Naive thymus-derived CD4-positive, alpha-beta T cell (primary cell): ENCODE measurements at regions not wholly inside any gene's neighbourhood (a gene's known extent, or its start where the extent isn't known, plus 50 kb on each side); places are given as distances from the start of the nearest gene placed in this dataset.

ENCODE experiments used
- ATAC-seq: fragments of 150-1000 bp; cut with Tn5 transposase; 2 replicates; pipeline ENCODE4 v1.10.0; 2021; ENCODE audit warnings: mild to moderate bottlenecking, moderate library complexity
- CTCF ChIA-PET: fragments of 350-600 bp; sonication (Branson Sonifier 250); formaldehyde crosslinking; loops from one replicate; lab custom pipeline; 2021; ENCODE audit warnings: antibody characterized with exemption; lab: Charles Lee
- POLR2A ChIA-PET: fragments of 350-600 bp; sonication (Branson Sonifier 250); formaldehyde crosslinking; loops from one replicate; lab custom pipeline; 2021; ENCODE audit warnings: antibody characterized with exemption, inconsistent platforms; lab: Charles Lee
- DNase-seq, 9 donors: peaks; one replicate each; pipeline versions ENCODE4 v3.0.0 to v3.0.0-alpha.2; 2020 to 2022; ENCODE audit warnings: mixed read lengths in 1 of 9
- H3K27ac ChIP-seq: one replicate; pipeline ENCODE4 v1.7.0; 2013; ENCODE audit warnings: mild to moderate bottlenecking, low read depth, low read length, moderate library complexity
- H3K27me3 ChIP-seq, 2 donors: one replicate each; pipeline ENCODE4 v1.7.0; 2013; ENCODE audit warnings: low read length in 2 of 2, mild to moderate bottlenecking in 2 of 2, moderate library complexity in 2 of 2; ENCODE audit not compliant: control insufficient read depth in 2 of 2, insufficient read depth in 2 of 2
- H3K36me3 ChIP-seq, 3 experiments: 1 replicate in 2 of 3; 2 replicates in 1 of 3; pipeline ENCODE4 v1.7.0; 2013; ENCODE audit warnings: low read length in 3 of 3, mild to moderate bottlenecking in 3 of 3, moderate library complexity in 1 of 3; ENCODE audit not compliant: insufficient read depth in 3 of 3, control insufficient read depth in 2 of 3
- H3K4me1 ChIP-seq, 2 donors: one replicate each; pipeline ENCODE4 v1.7.0; 2013; ENCODE audit warnings: low read length in 2 of 2, mild to moderate bottlenecking in 2 of 2, moderate library complexity in 1 of 2; ENCODE audit not compliant: control insufficient read depth in 2 of 2, insufficient read depth in 2 of 2
- H3K4me3 ChIP-seq: 2 replicates; pipeline ENCODE4 v1.7.0; 2013; ENCODE audit warnings: mild to moderate bottlenecking, low read length
- H3K9me3 ChIP-seq, 3 experiments: 1 replicate in 2 of 3; 2 replicates in 1 of 3; pipeline ENCODE4 v1.7.0; 2013; ENCODE audit warnings: low read length in 3 of 3; ENCODE audit not compliant: control insufficient read depth in 2 of 3
- H3K27ac Mint-ChIP-seq, 9 donors: one replicate each; pipeline ENCODE4 v1.8.0; 2020 to 2022; ENCODE audit warnings: mixed read lengths in 9 of 9, mild to moderate bottlenecking in 8 of 9, moderate library complexity in 5 of 9, inconsistent platforms in 2 of 9
- H3K27me3 Mint-ChIP-seq, 5 donors: one replicate each; pipeline ENCODE4 v1.8.0; 2021 to 2022; ENCODE audit warnings: mixed read lengths in 5 of 5, mild to moderate bottlenecking in 1 of 5
- H3K36me3 Mint-ChIP-seq, 5 donors: one replicate each; pipeline ENCODE4 v1.8.0; 2020 to 2022; ENCODE audit warnings: mixed read lengths in 5 of 5, mild to moderate bottlenecking in 3 of 5, inconsistent platforms in 1 of 5
- H3K4me1 Mint-ChIP-seq, 7 donors: one replicate each; pipeline ENCODE4 v1.8.0; 2020 to 2022; ENCODE audit warnings: mixed read lengths in 7 of 7, mild to moderate bottlenecking in 3 of 7, inconsistent platforms in 1 of 7
- H3K4me3 Mint-ChIP-seq, 10 donors: one replicate each; pipeline ENCODE4 v1.8.0; 2020 to 2022; ENCODE audit warnings: mild to moderate bottlenecking in 10 of 10, mixed read lengths in 10 of 10, moderate library complexity in 6 of 10, inconsistent platforms in 2 of 10
- H3K9me3 Mint-ChIP-seq, 11 donors: one replicate each; pipeline ENCODE4 v1.8.0; 2020 to 2022; ENCODE audit warnings: mixed read lengths in 11 of 11, mild to moderate bottlenecking in 4 of 11, inconsistent platforms in 1 of 11, moderate library complexity in 1 of 11
- intact Hi-C, 2 donors: fragments of 100-400 bp; cut with micrococcal nuclease; formaldehyde crosslinking; loops; one replicate each; pipeline ENCODE4 v1.15.1; 2023

DNA sequence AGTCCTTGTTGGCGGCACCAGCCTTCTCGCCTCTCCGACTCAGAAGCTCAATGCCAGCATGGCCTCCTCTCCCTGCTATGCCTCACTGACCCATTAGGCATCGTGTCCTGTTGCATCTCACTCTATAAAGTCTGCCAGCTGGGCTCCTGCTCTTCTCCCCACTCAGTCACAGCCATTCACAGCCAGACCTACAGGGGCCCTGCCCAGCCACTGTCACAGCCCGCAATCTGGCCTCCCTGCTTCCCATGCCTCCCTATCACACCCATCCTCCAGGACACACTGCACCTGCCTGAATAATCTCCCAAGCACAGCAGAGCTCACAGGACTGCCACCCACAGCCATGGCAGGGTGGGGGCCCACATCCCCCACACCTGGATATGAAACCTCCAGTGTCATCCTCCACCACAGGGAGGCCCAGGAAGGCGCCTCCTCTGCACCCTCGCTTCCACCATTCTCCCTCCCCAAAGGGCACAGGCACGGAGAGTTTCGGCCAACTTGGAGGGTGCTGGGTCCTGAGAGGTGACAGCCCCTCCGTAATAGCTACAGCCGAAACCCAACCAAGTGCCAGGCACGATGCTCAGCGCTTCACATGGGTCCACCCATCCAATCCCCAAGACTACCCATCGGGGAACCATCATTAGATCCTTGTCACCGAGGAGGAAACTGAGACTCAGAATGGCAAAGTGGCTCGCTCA lies 370.3 kb downstream of the BCL11B start:
- Histone ChIP-seq H3K27ac (no peak overlapping the region), H3K27me3 (no peaks in the 10 kb centered on the region), H3K9me3 (no peaks in the 10 kb centered on the region), H3K4me1 (peaks cover 0 to 3% of the 10 kb centered on the region in 2 donors), H3K4me3 (no peak overlapping the region), H3K36me3 (no peaks in the 10 kb centered on the region)
- POLR2A ChIA-PET: no interaction called here
- Mint-ChIP-seq H3K4me3 (no peak overlapping the region), H3K27ac (peak overlapping the region in 4 of 9 donors; percentile 35 to 78 (median 57)), H3K4me1 (peaks cover 0 to 10% (median 4%) of the 10 kb centered on the region in 7 donors), H3K27me3 (peaks cover 0 to 3% (median 0%) of the 10 kb centered on the region in 5 donors), H3K36me3 (no peaks in the 10 kb centered on the region), H3K9me3 (peaks cover 0 to 2% (median 0%) of the 10 kb centered on the region in 11 donors)
- intact Hi-C loops: no loop called here
- CTCF ChIA-PET: no interaction called here
- ATAC-seq (no peak), DNase-seq (no peak)

DNA sequence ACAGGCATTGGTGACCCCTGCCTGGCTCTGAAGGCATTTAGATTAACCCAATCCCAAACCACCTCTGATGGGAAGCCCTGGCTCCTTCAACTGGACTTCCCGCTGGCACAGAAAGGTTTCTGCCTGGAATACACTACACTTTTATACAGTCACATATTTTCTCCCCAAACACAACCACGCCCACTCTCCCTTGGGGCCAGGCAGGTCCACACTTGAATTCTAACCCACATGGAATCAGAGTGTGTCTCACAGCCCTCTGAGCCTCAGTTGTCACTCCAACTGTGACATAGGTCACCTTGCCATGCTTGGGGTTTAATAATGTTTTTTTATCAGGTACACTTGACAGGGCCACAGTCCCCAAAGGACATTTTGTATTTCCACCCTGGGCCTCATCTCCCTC lies 368.6 kb downstream of the BCL11B start:
- ChIA-PET POLR2A (no interaction called here), CTCF (no interaction called here)
- Mint-ChIP-seq H3K4me3 (no peak overlapping the region), H3K4me1 (peaks cover 0 to 15% (median 9%) of the 10 kb centered on the region in 7 donors), H3K9me3 (no peaks in the 10 kb centered on the region), H3K27ac (no peak overlapping the region), H3K36me3 (no peaks in the 10 kb centered on the region), H3K27me3 (peaks cover 0 to 7% (median 0%) of the 10 kb centered on the region in 5 donors)
- no peak for ATAC-seq
- no peaks in the 10 kb centered on the region for H3K9me3 ChIP-seq
- H3K4me3 ChIP-seq: no peak overlapping the region
- intact Hi-C loops: no loop called here
- no peak overlapping the region for H3K27ac ChIP-seq
- H3K36me3 ChIP-seq: no peaks in the 10 kb centered on the region
- DNase-seq: no peak
- no peaks in the 10 kb centered on the region for H3K27me3 ChIP-seq
- H3K4me1 ChIP-seq: peaks cover 0 to 4% of the 10 kb centered on the region in 2 donors

DNA sequence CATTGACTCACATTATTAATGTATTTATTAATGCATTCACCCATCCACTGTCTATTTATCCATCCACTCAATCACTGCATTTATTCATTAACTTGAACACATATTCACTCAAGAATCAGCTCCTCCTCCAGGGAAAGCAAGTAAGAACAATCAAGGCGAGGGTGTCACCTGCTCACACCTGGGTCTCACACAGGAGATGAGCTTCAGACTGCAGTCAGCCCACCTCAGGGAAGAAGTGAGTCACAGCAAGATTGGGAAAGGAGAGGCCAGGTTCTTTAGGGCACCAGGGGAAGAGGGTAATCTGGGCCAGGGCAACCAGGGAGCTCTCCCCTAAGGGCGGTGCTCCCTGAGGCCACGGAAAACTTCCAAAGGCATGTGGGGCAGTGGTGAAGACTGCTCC lies 367.3 kb downstream of the BCL11B start:
- H3K27ac ChIP-seq: no peak overlapping the region
- no peaks in the 10 kb centered on the region for H3K36me3 ChIP-seq
- no peaks in the 10 kb centered on the region for H3K9me3 ChIP-seq
- Mint-ChIP-seq H3K36me3 (no peaks in the 10 kb centered on the region), H3K4me1 (peaks cover 0 to 16% (median 9%) of the 10 kb centered on the region in 7 donors), H3K27me3 (peaks cover 0 to 7% (median 0%) of the 10 kb centered on the region in 5 donors), H3K27ac (no peak overlapping the region), H3K4me3 (no peak overlapping the region), H3K9me3 (no peaks in the 10 kb centered on the region)
- ATAC-seq: no peak
- ChIA-PET CTCF (no interaction called here), POLR2A (no interaction called here)
- H3K4me3 ChIP-seq: no peak overlapping the region
- H3K27me3 ChIP-seq: no peaks in the 10 kb centered on the region
- no peak for DNase-seq
- intact Hi-C loops: no loop called here
- peaks cover 0 to 4% of the 10 kb centered on the region in 2 donors for H3K4me1 ChIP-seq

GRCh38 chr14:98906123-98906995 lies 365.6 kb downstream of the BCL11B start:
- H3K27me3 Mint-ChIP-seq: peaks cover 0 to 7% (median 0%) of the 10 kb centered on the region in 5 donors
- peaks cover 2 to 22% (median 13%) of the 10 kb centered on the region in 7 donors for H3K4me1 Mint-ChIP-seq
- ChIA-PET POLR2A (interaction anchor here (0.6 kb wide), 2 partner anchors 24 to 1149 kb away, joined by 3 read pairs; no protein-coding TSS in a partner anchor), CTCF (no interaction called here)
- Histone ChIP-seq H3K9me3 (no peaks in the 10 kb centered on the region), H3K4me3 (no peak overlapping the region), H3K27me3 (no peaks in the 10 kb centered on the region), H3K27ac (no peak overlapping the region), H3K36me3 (no peaks in the 10 kb centered on the region), H3K4me1 (peaks cover 0 to 4% of the 10 kb centered on the region in 2 donors)
- intact Hi-C loops: no loop called here
- peak overlapping the region in 1 of 9 donors; percentile 62 for H3K27ac Mint-ChIP-seq
- peak overlapping the region in 1 of 10 donors; percentile 27 for H3K4me3 Mint-ChIP-seq
- DNase-seq: no peak
- ATAC-seq: no peak
- H3K36me3 Mint-ChIP-seq: no peaks in the 10 kb centered on the region
- H3K9me3 Mint-ChIP-seq: no peaks in the 10 kb centered on the region

GRCh38 chr14:98907271-98907670 lies 364.7 kb downstream of the BCL11B start:
- Histone ChIP-seq H3K4me3 (no peak overlapping the region), H3K27ac (no peak overlapping the region), H3K9me3 (no peaks in the 10 kb centered on the region), H3K4me1 (peaks cover 2 to 6% of the 10 kb centered on the region in 2 donors), H3K36me3 (no peaks in the 10 kb centered on the region), H3K27me3 (no peaks in the 10 kb centered on the region)
- peaks cover 8 to 31% (median 22%) of the 10 kb centered on the region in 7 donors for H3K4me1 Mint-ChIP-seq
- intact Hi-C loops: no loop called here
- peaks cover 0 to 5% (median 0%) of the 10 kb centered on the region in 5 donors for H3K27me3 Mint-ChIP-seq
- H3K4me3 Mint-ChIP-seq: peak overlapping the region in 2 of 10 donors; percentile 27 to 29
- no peak for ATAC-seq
- no peaks in the 10 kb centered on the region for H3K36me3 Mint-ChIP-seq
- CTCF ChIA-PET: no interaction called here
- DNase-seq: no peak
- H3K9me3 Mint-ChIP-seq: peaks cover 0 to 2% (median 0%) of the 10 kb centered on the region in 11 donors
- H3K27ac Mint-ChIP-seq: no peak overlapping the region
- POLR2A ChIA-PET: interaction anchor here (0.6 kb wide), 2 partner anchors 23 to 1149 kb away, joined by 3 read pairs; no protein-coding TSS in a partner anchor

- Mint-ChIP-seq H3K36me3 (no peaks in the 10 kb centered on the region), H3K4me1 (peaks cover 16 to 39% (median 30%) of the 10 kb centered on the region in 7 donors), H3K27me3 (peaks cover 0 to 5% (median 0%) of the 10 kb centered on the region in 5 donors), H3K27ac (no peak overlapping the region), H3K4me3 (no peak overlapping the region), H3K9me3 (peaks cover 0 to 2% (median 0%) of the 10 kb centered on the region in 11 donors)
- no peak for DNase-seq
- Histone ChIP-seq H3K4me3 (no peak overlapping the region), H3K36me3 (no peaks in the 10 kb centered on the region), H3K27ac (no peak overlapping the region), H3K4me1 (peaks cover 10 to 14% of the 10 kb centered on the region in 2 donors), H3K9me3 (no peaks in the 10 kb centered on the region), H3K27me3 (no peaks in the 10 kb centered on the region)
- ChIA-PET CTCF (no interaction called here), POLR2A (no interaction called here)
- intact Hi-C loops: no loop called here
- no peak for ATAC-seq
Measured at GRCh38 chr14:98908050-98908449, 363.9 kb downstream of the BCL11B start.
